Upper lobe of left lung (tissue), 4 donors: ENCODE measurements at regions not wholly inside any gene's neighbourhood (a gene's known extent, or its start where the extent isn't known, plus 50 kb on each side); places are given as distances from the start of the nearest gene placed in this dataset.

Experiments
- CTCF ChIP-seq, 6 experiments: fragments of 450-650 bp in 4 of 6; fragments of 200-600 bp in 2 of 6; sonication (generic) in 2 of 6; IDR thresholded peaks; one replicate each; pipeline ENCODE4 v1.5.1; 2016 to 2019; ENCODE audit warnings: antibody characterized with exemption in 6 of 6
- EP300 ChIP-seq, 4 donors: sonication (generic); formaldehyde crosslinking; IDR thresholded peaks; one replicate each; pipeline ENCODE4 v1.5.1; 2017; ENCODE audit warnings: antibody characterized with exemption in 4 of 4, control low read depth in 2 of 4
- POLR2AphosphoS5 ChIP-seq, 2 donors: sonication (generic); formaldehyde crosslinking; IDR thresholded peaks; one replicate each; pipeline ENCODE4 v1.5.1; 2017; ENCODE audit warnings: antibody characterized with exemption in 2 of 2

- TF ChIP-seq CTCF (IDR thresholded peaks at IDR 0.05) (no peak), POLR2AphosphoS5 (IDR thresholded peaks at IDR 0.05) (no peak), EP300 (IDR thresholded peaks at IDR 0.05) (no peak)
Observed at GRCh38 chr7:64101943-64102655, 56.9 kb downstream of the ZNF727 start.
